Fibroblast of lung (primary cell): ENCODE measurements at regions not wholly inside any gene's neighbourhood (a gene's known extent, or its start where the extent isn't known, plus 50 kb on each side); places are given as distances from the start of the nearest gene placed in this dataset.
A peak's percentile ranks its signal among the peaks of the same experiment; 100 is the strongest.
"Not testable (repeated sequence)": the region's sequence is repeated elsewhere in the genome, so short reads cannot be mapped to it uniquely, and the experiment has no call there.

ENCODE experiments used
- DNase-seq, 2 donors: peaks; one replicate each; pipeline versions ENCODE4 v3.0.0 to v3.0.0-alpha.2; 2010; ENCODE audit warnings: low read depth in 2 of 2
- H2AFZ ChIP-seq: 2 replicates; pipeline ENCODE4 v1.5.1; 2012; ENCODE audit warnings: low read length, control low read depth, inconsistent platforms
- H3K27ac ChIP-seq: 2 replicates; pipeline ENCODE4 v1.5.1; 2011; ENCODE audit warnings: low read length, control low read depth; ENCODE audit not compliant: insufficient read depth
- H3K27me3 ChIP-seq: 2 replicates; pipeline ENCODE4 v1.5.1; 2011; ENCODE audit warnings: mild to moderate bottlenecking, low read length; ENCODE audit not compliant: control insufficient read depth, insufficient read depth
- H3K36me3 ChIP-seq: 2 replicates; pipeline ENCODE4 v1.5.1; 2011; ENCODE audit warnings: low read length; ENCODE audit not compliant: control insufficient read depth, insufficient read depth
- H3K4me1 ChIP-seq: 2 replicates; pipeline ENCODE4 v1.5.1; 2011; ENCODE audit warnings: low read length; ENCODE audit not compliant: control insufficient read depth, insufficient read depth; ENCODE audit errors: extremely low read depth
- H3K4me2 ChIP-seq: 2 replicates; pipeline ENCODE4 v1.5.1; 2011; ENCODE audit warnings: low read length, control low read depth; ENCODE audit not compliant: insufficient read depth; ENCODE audit errors: extremely low read depth
- H3K4me3 ChIP-seq, 4 experiments: fragments of 200-600 bp in 1 of 4; sonication (generic) in 1 of 4; replicated peaks in 1 of 4; 2 replicates each; pipeline ENCODE4 v1.5.1; 2011 to 2016; ENCODE audit warnings: low read length in 4 of 4, low read depth in 3 of 4, mild to moderate bottlenecking in 3 of 4, control low read depth in 2 of 4, inconsistent platforms in 1 of 4, mixed read lengths in 1 of 4; ENCODE audit not compliant: insufficient read depth in 1 of 4; ENCODE audit errors: control extremely low read depth in 1 of 4
- H3K79me2 ChIP-seq: 2 replicates; pipeline ENCODE4 v1.5.1; 2012; ENCODE audit warnings: mild to moderate bottlenecking, low read length, inconsistent platforms; ENCODE audit not compliant: control insufficient read depth, insufficient read depth
- H3K9ac ChIP-seq: 2 replicates; pipeline ENCODE4 v1.5.1; 2011; ENCODE audit warnings: mild to moderate bottlenecking, low read length, control low read depth; ENCODE audit not compliant: insufficient read depth
- H3K9me3 ChIP-seq: 2 replicates; pipeline ENCODE4 v1.5.1; 2012; ENCODE audit warnings: low read depth, low read length; ENCODE audit not compliant: control insufficient read depth, insufficient read depth
- H4K20me1 ChIP-seq: 2 replicates; pipeline ENCODE4 v1.5.1; 2011; ENCODE audit warnings: low read length; ENCODE audit not compliant: control insufficient read depth, insufficient read depth; ENCODE audit errors: extremely low read depth
- EZH2 ChIP-seq: IDR thresholded peaks from 2 replicates; pipeline ENCODE4 v1.5.1; 2012; ENCODE audit warnings: low read length, control low read depth, mild to moderate bottlenecking; ENCODE audit errors: missing control alignments
- TF ChIP-seq, protein P1 (sequence below), 2 donors: IDR thresholded peaks in 1 of 2; conservative IDR thresholded peaks in 1 of 2; 1 replicate in 1 of 2; 2 replicates in 1 of 2; pipeline ENCODE4 v1.5.1; 2011 to 2012; ENCODE audit warnings: low read length in 2 of 2, control low read depth in 1 of 2, inconsistent platforms in 1 of 2, low read depth in 1 of 2, mild to moderate bottlenecking in 1 of 2

DNA sequence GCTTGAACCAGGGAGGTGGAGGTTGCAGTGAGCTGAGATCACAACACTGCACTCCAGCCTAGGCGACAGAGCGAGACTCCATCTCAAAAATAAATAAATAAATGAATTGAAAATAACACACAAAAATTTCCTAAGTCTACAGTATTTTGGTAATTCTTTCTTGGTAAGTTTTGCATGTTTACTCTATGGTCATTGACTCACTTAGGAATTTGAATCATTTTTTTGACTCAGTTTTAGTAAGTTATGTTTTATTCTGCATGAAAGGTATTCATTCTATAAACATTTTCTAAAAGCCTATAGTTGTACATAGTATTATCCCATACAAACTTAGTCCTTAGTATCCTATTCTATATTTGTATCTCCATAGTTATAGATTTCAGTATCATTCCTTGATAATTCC, 772.9 kb upstream of the SLIT2 start:
- Histone ChIP-seq H3K4me2 (peak overlapping the region; percentile 48), H3K27ac (no peak overlapping the region)
- DNase-seq, result peak; percentile 65 to 67

DNA sequence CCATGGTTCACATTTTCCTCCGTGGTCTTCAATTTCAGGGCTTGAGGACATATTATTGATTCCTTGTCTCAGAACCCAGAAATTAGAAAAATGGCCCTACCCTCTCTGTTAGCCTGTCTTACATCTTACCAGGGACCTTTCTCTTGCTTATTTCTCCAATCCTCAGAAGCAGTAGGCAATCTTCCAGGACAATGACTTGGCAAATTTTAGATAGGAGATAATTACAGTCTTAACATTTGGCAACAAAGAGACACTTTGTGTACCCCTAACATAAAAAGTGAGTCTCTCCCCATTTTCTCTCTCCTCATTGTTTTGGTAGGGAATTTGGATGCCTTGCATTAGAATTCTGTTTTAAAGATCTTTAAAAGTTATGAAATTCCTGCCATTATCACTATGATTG, 778.1 kb upstream of the SLIT2 start:
- H3K36me3 ChIP-seq, result no peaks in the 10 kb centered on the region
- no peaks in the 10 kb centered on the region for H3K79me2 ChIP-seq
- no peak overlapping the region for H2AFZ ChIP-seq
- H3K9me3 ChIP-seq, result no peaks in the 10 kb centered on the region
- no peaks in the 10 kb centered on the region for H3K4me1 ChIP-seq
- no peak overlapping the region for H3K4me2 ChIP-seq
- H3K27me3 ChIP-seq, result no peaks in the 10 kb centered on the region
- no peak overlapping the region for H3K27ac ChIP-seq
- H3K4me3 ChIP-seq, result no peak overlapping the region
- no peak overlapping the region for H3K9ac ChIP-seq
- TF ChIP-seq EZH2, result no peak
- TF ChIP-seq, protein P1, sequence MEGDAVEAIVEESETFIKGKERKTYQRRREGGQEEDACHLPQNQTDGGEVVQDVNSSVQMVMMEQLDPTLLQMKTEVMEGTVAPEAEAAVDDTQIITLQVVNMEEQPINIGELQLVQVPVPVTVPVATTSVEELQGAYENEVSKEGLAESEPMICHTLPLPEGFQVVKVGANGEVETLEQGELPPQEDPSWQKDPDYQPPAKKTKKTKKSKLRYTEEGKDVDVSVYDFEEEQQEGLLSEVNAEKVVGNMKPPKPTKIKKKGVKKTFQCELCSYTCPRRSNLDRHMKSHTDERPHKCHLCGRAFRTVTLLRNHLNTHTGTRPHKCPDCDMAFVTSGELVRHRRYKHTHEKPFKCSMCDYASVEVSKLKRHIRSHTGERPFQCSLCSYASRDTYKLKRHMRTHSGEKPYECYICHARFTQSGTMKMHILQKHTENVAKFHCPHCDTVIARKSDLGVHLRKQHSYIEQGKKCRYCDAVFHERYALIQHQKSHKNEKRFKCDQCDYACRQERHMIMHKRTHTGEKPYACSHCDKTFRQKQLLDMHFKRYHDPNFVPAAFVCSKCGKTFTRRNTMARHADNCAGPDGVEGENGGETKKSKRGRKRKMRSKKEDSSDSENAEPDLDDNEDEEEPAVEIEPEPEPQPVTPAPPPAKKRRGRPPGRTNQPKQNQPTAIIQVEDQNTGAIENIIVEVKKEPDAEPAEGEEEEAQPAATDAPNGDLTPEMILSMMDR (conservative IDR thresholded peaks at IDR 0.05 in 1 of 2, IDR thresholded peaks at IDR 0.05 in 1 of 2; ENCODE audit: low read depth in 1 of 2, low read length in 2 of 2), result no peak
- peak; percentile 10 to 13 for DNase-seq
- H4K20me1 ChIP-seq, result no peaks in the 10 kb centered on the region

More for the DNA sequence above, 772.9 kb upstream of the SLIT2 start:
- Histone ChIP-seq H3K9me3 (no peaks in the 10 kb centered on the region), H3K4me3 (no peak overlapping the region), H3K79me2 (no peaks in the 10 kb centered on the region), H3K9ac (no peak overlapping the region), H4K20me1 (no peaks in the 10 kb centered on the region), H3K36me3 (no peaks in the 10 kb centered on the region), H3K4me1 (no peaks in the 10 kb centered on the region), H3K27me3 (no peaks in the 10 kb centered on the region), H2AFZ (no peak overlapping the region)
- no peak for TF ChIP-seq EZH2
- TF ChIP-seq, protein P1 (conservative IDR thresholded peaks at IDR 0.05 in 1 of 2, IDR thresholded peaks at IDR 0.05 in 1 of 2; ENCODE audit: low read depth in 1 of 2, low read length in 2 of 2), result no peak

DNA sequence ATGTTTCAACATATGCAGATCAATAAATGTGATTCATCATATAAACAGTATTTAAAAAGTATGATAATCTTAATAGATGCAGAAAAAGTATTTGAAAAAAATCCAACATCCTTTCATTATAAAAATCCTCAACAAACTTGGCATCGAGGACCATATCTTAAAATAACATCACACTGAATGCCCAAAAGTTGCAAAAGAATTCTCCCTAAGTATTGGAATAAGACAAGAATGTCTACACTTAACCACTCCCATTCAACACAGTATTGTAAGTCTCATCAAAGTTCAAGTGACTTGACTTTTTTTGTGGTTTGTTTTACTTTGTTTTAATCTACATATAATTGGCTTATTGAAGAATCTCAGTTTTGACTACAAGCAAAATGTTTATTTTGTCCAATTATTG, 779.0 kb upstream of the SLIT2 start:
- Histone ChIP-seq H3K4me2 (no peak overlapping the region), H3K36me3 (no peaks in the 10 kb centered on the region), H3K9ac (no peak overlapping the region), H3K4me1 (no peaks in the 10 kb centered on the region), H3K79me2 (no peaks in the 10 kb centered on the region), H3K9me3 (no peaks in the 10 kb centered on the region), H2AFZ (no peak overlapping the region), H3K27me3 (no peaks in the 10 kb centered on the region), H3K4me3 (no peak overlapping the region), H4K20me1 (no peaks in the 10 kb centered on the region), H3K27ac (no peak overlapping the region)
- DNase-seq, result peak; percentile 6 to 15
- TF ChIP-seq, protein P1 (conservative IDR thresholded peaks at IDR 0.05 in 1 of 2, IDR thresholded peaks at IDR 0.05 in 1 of 2; ENCODE audit: low read depth in 1 of 2, low read length in 2 of 2), result no peak
- no peak for TF ChIP-seq EZH2

DNA sequence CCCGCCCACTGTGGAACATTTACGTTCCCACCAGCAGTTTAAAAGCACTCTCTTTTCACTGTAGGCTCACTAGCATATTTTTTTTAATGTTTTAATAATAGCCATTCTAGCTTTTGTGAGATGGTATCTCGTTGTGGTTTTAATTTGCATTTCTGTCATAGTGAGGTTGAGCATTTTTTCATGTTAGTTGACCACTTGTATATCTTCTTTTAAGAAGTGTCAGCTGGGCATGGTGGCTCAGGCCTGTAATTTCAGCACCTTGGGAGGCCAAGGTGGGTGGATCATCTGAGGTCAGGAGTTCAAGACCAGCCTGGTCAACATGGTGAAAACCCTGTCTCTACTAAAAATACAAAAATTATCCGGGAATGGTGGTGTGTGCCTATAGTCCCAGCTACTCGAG, 781.7 kb upstream of the SLIT2 start:
- DNase-seq, result peak in 1 of 2 donors; percentile 58
- H3K4me3 ChIP-seq, H4K20me1 ChIP-seq, H3K9ac ChIP-seq, H3K4me2 ChIP-seq, H3K79me2 ChIP-seq, H3K4me1 ChIP-seq, H2AFZ ChIP-seq, H3K27ac ChIP-seq, H3K9me3 ChIP-seq, H3K27me3 ChIP-seq, H3K36me3 ChIP-seq: not testable (repeated sequence)
